Forelimb muscle (tissue), 1 donor: ENCODE measurements at regions not wholly inside any gene's neighbourhood (a gene's known extent, or its start where the extent isn't known, plus 50 kb on each side); places are given as distances from the start of the nearest gene placed in this dataset.
"Not testable (repeated sequence)": the region's sequence is repeated elsewhere in the genome, so short reads cannot be mapped to it uniquely, and the experiment has no call there.

Experiments used
- DNase-seq: peaks from one replicate; pipeline ENCODE4 v3.0.0-alpha.2; 2013; ENCODE audit warnings: low read depth

DNA sequence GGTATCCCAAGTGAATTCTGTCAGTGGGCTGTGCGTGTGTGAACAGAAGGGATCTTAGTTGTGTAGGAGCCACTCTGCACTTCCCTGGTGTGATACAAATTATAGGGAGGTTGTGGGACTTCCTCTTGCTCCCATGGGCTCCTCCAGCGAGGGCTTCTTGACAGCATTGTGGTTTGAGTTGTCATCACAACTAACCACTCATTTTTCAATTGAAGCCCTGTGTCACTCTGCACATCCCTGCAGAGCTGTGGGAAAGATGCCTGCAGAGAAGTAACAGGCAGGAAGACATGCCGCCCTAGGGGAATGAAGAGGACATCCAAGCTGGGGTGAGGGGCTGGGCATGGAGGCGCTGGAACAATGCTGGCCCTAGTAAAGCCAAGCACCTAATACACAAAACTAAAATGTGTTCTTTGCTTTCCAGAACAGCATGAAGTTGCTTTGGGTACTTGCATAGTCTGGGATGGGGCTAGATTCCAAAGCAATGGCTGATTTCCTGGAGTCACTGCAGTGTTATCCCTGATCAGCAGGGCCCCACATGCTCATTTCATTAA is 692.5 kb downstream of the TOX3 start:
- DNase-seq, result no peak

- no peak for DNase-seq
Observed at GRCh38 chr16:51853586-51853985, 693.4 kb downstream of the TOX3 start.

DNA sequence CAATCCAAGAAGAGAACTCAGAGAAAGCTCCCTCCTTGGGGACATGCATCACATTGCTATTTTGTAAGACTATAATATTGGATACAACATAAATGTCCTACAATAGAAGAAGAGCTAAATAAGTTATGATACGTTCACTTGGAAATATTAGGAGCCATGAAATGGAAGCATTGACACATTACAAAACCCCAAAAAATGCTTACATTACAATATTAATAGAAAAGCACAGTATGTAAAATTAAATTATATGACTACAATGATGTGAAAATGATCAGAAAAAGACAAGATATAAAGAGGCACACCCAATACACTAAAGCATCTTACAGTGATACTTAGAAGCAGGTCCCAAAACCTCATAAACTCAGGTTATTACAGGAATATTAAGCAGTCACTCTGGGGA is 694.1 kb downstream of the TOX3 start:
- no peak for DNase-seq

DNA sequence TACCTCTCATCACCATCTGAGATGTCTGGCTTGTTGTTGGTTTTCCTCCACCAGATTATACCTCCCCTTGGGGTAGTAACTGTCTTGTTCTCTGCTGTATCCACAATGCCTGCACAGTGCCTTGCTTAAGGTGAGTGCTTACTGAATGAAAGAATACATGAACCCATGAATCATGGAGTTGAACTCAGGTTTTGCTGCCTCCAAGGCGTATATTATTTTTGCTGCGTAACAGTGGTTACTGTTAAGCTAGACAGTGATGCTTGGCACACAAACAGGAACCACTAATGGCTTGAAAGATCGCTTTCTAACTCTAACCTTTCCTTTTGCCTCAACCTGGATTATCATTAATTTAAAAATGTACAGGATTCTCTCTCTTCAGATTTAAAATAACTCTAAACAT is 695.8 kb downstream of the TOX3 start:
- DNase-seq, result no peak

DNA sequence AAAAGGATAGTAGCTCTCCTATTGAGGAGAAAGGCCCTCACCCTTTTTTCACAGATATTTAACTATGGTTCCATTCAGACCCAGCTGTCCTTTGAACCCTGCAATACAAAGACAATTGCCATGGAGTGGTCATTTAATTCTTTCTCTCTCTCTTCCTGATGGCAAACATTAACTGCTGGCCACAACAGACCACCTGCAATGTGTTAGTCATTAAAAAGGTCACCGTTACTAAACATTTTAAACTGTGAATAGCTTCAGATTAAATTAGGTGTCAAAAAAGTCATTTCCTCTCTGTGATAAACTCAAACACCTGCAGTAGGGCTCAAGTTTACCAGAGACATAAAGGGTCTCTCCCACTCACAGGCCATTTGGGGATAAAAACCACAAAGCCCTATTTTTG is 697.2 kb downstream of the TOX3 start:
- no peak for DNase-seq

DNA sequence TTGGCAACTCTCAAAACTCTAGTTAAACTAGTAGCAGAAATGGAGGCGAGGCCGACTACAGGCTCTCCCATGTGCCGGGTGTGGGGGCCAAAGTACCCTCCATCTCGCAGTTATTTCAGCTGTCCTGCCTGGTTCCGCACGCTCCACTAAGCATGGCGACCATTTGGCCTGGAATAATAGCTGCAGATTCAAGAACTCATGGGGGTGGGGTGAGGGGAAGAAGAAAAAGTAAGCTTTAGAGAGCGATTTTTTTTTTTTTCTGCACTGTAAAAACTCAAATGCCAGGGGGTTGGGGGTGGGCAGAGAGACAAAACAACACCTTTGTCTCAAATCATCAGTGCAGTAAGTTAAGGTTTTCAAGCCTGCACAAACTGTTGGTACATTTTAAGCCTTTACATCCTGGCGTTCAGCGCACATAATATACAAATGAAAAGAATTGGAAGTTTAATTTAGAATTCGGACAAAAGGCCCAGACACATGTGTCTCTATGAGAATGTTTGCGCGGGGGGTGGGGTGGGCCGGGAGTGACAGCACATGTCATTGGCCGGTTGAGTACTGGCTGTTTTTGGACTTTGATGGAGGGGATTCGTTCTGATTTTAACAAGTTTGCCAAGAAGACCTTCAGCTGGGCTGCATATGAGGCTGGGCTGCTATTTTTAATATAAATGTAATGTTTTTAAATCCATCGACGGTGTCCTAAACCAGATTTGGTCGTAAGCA is 694.7 kb upstream of the SALL1 start:
- no peak for DNase-seq

- DNase-seq, result no peak
Observed at GRCh38 chr16:51839727-51840462, 688.8 kb upstream of the SALL1 start.

- no peak for DNase-seq
Observed at GRCh38 chr16:51834794-51835193, 683.7 kb upstream of the SALL1 start.

DNA sequence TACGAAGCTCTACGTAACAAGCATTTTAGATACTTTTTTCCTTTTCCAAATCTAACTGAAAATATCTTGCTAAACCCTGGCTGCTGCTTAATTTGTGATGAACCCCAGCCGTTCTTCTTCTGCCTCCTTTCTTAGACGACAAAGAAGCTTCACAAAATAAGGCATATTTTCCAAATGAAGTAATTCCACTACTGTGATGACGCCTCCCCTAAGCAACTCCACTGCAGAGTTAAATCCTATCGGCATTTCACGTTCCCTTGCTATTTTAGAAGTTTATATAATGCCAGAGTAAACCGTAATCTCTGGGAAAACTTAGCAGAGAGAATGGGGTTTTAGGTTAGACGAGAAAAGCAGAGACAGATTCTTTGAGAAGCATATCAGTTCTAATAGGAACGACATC is 683.1 kb upstream of the SALL1 start:
- DNase-seq, result no peak

DNA sequence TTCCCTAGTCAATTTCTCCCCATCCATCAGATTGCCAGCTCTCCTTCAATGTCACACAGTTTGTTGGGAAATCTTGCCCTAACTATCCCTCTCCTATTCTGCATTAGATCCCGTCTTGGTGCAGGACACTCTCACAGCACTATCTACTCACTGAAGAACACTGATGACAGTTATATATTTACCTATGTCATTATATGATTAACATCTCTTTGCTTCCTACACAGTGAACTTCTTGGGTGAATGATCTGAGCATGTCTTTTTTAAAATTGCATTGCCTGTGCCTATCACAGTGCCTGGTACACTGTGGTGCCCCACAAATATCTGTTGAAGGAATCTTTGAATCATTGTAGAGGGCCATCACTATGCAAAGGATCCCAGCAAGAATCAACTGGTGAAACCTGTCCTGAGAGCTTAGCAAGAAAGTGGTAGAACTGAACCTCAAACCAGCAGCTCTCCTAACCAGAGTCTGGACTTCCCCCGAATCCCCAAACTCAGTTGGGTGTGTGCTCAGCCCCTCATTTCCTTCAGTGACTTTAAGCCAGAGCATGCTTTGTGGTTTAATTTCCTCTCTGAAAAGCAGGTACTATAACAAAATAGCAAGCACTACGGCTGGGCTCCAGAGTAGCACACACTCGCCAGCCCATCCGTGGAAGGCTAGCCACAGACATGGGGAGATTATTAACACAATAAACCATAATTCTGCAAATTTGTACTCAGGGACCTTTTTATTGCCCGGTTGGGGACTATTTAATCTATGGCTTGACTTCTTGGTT is 680.7 kb upstream of the SALL1 start:
- no peak for DNase-seq

GRCh38 chr16:51831034-51831433 is 680.0 kb upstream of the SALL1 start:
- DNase-seq, result not testable (repeated sequence)

DNA sequence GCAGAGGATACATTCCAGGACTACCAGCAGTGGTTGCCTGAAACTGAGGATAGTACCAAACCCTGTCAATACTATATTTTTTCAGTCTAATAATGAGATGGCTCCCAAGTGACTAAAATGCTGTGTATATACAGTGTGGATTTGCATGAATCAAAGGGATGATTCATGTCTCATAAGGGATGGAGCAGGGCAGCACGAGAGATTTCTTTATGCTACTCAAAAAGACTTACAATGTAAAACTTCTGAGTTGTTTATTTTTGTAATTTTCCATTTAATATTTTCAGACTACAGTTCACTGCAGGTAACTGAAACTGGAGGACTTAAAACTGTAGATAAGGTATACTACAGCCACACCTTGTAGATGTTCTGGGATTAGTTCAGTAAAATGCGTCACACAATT is 674.7 kb upstream of the SALL1 start:
- DNase-seq, result no peak

- no peak for DNase-seq
Observed at GRCh38 chr16:51822471-51822870, 671.4 kb upstream of the SALL1 start.

GRCh38 chr16:51821527-51821926 is 670.5 kb upstream of the SALL1 start:
- no peak for DNase-seq

- no peak for DNase-seq
Observed at GRCh38 chr16:51820176-51820575, 669.1 kb upstream of the SALL1 start.

- no peak for DNase-seq
Observed at GRCh38 chr16:51818342-51818944, 667.4 kb upstream of the SALL1 start.

GRCh38 chr16:51816929-51817328 is 665.9 kb upstream of the SALL1 start:
- no peak for DNase-seq

GRCh38 chr16:51815523-51815922 is 664.5 kb upstream of the SALL1 start:
- no peak for DNase-seq

DNA sequence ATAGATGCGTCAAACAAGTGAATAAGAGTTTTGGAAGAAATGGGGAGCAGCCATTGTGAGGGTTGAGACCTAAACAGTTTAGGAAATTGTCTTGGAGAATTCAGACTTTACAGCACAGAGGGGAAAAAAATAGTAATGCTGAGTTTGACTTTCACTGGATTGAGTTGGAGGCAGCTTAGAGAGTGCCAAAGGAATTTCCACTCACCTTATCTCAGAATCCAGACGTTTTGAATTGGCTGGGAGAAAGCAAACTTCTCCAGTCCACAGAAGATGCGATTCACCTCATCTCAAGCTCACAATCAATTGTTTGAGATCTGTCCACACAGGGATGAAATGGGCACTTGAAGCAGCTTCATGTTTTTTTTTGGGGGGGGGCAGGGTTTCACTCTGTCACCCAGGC is 663.5 kb upstream of the SALL1 start:
- no peak for DNase-seq

- no peak for DNase-seq
Observed at GRCh38 chr16:51813609-51814008, 662.5 kb upstream of the SALL1 start.

DNA sequence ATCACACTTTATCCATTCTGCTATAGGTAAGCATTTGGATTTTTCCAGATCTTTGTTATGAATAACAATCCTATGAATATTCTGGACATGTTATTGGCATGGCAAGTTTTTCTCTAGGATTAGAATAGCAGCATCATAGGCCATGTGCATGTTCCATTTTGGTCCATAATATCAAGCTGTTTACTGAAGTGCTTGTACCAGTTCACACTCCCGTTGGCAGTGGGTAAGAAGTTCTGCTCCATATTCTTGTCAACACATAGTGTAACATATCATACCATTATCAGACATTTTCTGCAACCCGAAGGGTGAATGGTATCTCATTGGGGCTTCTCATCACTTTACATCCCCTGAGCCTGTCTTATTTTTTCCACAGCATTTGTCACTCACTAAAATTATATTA is 661.9 kb upstream of the SALL1 start:
- DNase-seq, result no peak

GRCh38 chr16:51807551-51807950 is 656.5 kb upstream of the SALL1 start:
- DNase-seq, result no peak
